ENCODE measurements at regions not wholly inside any gene's neighbourhood (a gene's known extent, or its start where the extent isn't known, plus 50 kb on each side); places are given as distances from the start of the nearest gene placed in this dataset.

GRCh38 chr6:102126488-102126887 lies 733.0 kb downstream of the GRIK2 start:
- TF ChIP-seq CTCF (IDR thresholded peaks at IDR 0.05), result no peak
- no peaks in the 10 kb centered on the region for H3K9me3 Mint-ChIP-seq
- no peak for DNase-seq
- H3K4me3 Mint-ChIP-seq, result no peak overlapping the region
- H3K36me3 Mint-ChIP-seq (ENCODE audit: low read depth), result no peaks in the 10 kb centered on the region
- H3K27me3 Mint-ChIP-seq (ENCODE audit: low read depth, poor library complexity), result no peaks in the 10 kb centered on the region
- no peak overlapping the region for H3K27ac Mint-ChIP-seq
- H3K4me1 Mint-ChIP-seq, result no peaks in the 10 kb centered on the region

- Mint-ChIP-seq H3K27me3 (ENCODE audit: low read depth, poor library complexity) (no peaks in the 10 kb centered on the region), H3K9me3 (no peaks in the 10 kb centered on the region), H3K36me3 (ENCODE audit: low read depth) (no peaks in the 10 kb centered on the region), H3K27ac (no peak overlapping the region), H3K4me1 (no peaks in the 10 kb centered on the region), H3K4me3 (no peak overlapping the region)
- no peak for DNase-seq
- no peak for TF ChIP-seq CTCF (IDR thresholded peaks at IDR 0.05)
These were observed 733.7 kb downstream of the GRIK2 start for GRCh38 chr6:102127253-102127652.

- Mint-ChIP-seq H3K4me3 (no peak overlapping the region), H3K9me3 (no peaks in the 10 kb centered on the region), H3K36me3 (ENCODE audit: low read depth) (no peaks in the 10 kb centered on the region), H3K27ac (no peak overlapping the region), H3K4me1 (no peaks in the 10 kb centered on the region), H3K27me3 (ENCODE audit: low read depth, poor library complexity) (no peaks in the 10 kb centered on the region)
- no peak for TF ChIP-seq CTCF (IDR thresholded peaks at IDR 0.05)
- DNase-seq, result no peak
These were observed 744.4 kb downstream of the GRIK2 start for GRCh38 chr6:102137859-102138258.

GRCh38 chr6:102149191-102149590 lies 755.7 kb downstream of the GRIK2 start:
- Mint-ChIP-seq H3K9me3 (peaks cover 6% of the 10 kb centered on the region), H3K27ac (no peak overlapping the region), H3K4me3 (no peak overlapping the region), H3K27me3 (ENCODE audit: low read depth, poor library complexity) (peaks cover 2% of the 10 kb centered on the region), H3K36me3 (ENCODE audit: low read depth) (no peaks in the 10 kb centered on the region), H3K4me1 (no peaks in the 10 kb centered on the region)
- no peak for TF ChIP-seq CTCF (IDR thresholded peaks at IDR 0.05)
- DNase-seq, result no peak

GRCh38 chr6:102150549-102150948 lies 757.0 kb downstream of the GRIK2 start:
- H3K36me3 Mint-ChIP-seq (ENCODE audit: low read depth), result no peaks in the 10 kb centered on the region
- peaks cover 2% of the 10 kb centered on the region for H3K27me3 Mint-ChIP-seq (ENCODE audit: low read depth, poor library complexity)
- no peak overlapping the region for H3K4me3 Mint-ChIP-seq
- no peak for TF ChIP-seq CTCF (IDR thresholded peaks at IDR 0.05)
- peaks cover 12% of the 10 kb centered on the region for H3K9me3 Mint-ChIP-seq
- H3K27ac Mint-ChIP-seq, result no peak overlapping the region
- no peaks in the 10 kb centered on the region for H3K4me1 Mint-ChIP-seq
- DNase-seq, result no peak

- Mint-ChIP-seq H3K36me3 (ENCODE audit: low read depth) (no peaks in the 10 kb centered on the region), H3K9me3 (peaks cover 6% of the 10 kb centered on the region), H3K4me1 (no peaks in the 10 kb centered on the region), H3K4me3 (no peak overlapping the region), H3K27ac (no peak overlapping the region), H3K27me3 (ENCODE audit: low read depth, poor library complexity) (peaks cover 6% of the 10 kb centered on the region)
- TF ChIP-seq CTCF (IDR thresholded peaks at IDR 0.05), result no peak
- no peak for DNase-seq
These were observed 760.7 kb downstream of the GRIK2 start for GRCh38 chr6:102154176-102154575.
